ENCODE measurements at regions not wholly inside any gene's neighbourhood (a gene's known extent, or its start where the extent isn't known, plus 50 kb on each side); places are given as distances from the start of the nearest gene placed in this dataset.

DNA sequence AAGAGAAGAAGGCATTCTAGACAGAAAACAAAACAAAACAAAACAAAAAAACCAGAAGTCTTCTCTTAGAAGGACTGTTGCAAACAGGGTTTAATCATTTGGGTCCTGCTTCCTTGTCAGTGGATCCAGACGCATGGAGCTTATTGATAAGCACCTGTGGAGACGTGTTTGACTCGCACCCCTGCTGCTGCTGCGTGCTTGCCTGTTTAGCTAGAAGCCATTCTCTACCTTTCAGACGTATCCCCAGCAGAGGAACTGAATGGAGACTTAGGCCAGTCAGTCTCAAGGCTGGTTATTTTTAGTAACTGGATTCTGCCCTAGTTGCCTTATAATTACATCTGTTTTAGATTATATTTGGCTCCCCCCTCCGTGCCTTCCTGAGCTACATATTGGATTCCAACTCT, 186.1 kb upstream of the EEA1 start:
- Mint-ChIP-seq H3K27ac (peak overlapping the region; percentile 25; the same call in 1 of the 2 replicates), H3K27me3 (ENCODE audit: insufficient read depth) (no peaks in the 10 kb centered on the region), H3K36me3 (ENCODE audit: low read depth) (no peaks in the 10 kb centered on the region), H3K9me3 (no peaks in the 10 kb centered on the region), H3K4me1 (ENCODE audit: low read depth) (peaks cover 72% of the 10 kb centered on the region), H3K4me3 (no peak overlapping the region; the same call in 1 of the 2 replicates)
- TF ChIP-seq, protein P1, sequence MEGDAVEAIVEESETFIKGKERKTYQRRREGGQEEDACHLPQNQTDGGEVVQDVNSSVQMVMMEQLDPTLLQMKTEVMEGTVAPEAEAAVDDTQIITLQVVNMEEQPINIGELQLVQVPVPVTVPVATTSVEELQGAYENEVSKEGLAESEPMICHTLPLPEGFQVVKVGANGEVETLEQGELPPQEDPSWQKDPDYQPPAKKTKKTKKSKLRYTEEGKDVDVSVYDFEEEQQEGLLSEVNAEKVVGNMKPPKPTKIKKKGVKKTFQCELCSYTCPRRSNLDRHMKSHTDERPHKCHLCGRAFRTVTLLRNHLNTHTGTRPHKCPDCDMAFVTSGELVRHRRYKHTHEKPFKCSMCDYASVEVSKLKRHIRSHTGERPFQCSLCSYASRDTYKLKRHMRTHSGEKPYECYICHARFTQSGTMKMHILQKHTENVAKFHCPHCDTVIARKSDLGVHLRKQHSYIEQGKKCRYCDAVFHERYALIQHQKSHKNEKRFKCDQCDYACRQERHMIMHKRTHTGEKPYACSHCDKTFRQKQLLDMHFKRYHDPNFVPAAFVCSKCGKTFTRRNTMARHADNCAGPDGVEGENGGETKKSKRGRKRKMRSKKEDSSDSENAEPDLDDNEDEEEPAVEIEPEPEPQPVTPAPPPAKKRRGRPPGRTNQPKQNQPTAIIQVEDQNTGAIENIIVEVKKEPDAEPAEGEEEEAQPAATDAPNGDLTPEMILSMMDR (IDR thresholded peaks at IDR 0.05): no peak
- DNase-seq: peak; percentile 28

DNA sequence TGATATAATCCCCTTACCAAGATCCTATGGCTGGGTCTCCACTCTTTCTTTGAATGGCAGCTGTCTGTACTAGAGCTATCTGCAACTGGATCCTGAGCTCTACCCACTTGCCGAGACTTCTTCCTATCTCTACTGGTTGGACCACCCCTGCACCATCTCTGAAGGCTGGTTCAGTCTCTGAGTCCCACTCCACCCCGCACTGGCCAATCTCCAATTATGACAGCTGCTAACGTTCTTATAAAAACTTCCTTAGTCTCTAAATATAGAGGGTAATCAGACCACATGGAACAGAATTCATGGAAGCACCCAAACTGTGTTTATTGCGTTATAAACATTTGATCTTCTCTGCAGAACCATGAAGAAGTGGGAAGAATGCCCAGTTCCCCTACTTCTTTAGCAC, 186.6 kb upstream of the EEA1 start:
- Mint-ChIP-seq H3K27ac (peak overlapping the region; percentile 17; the same call in 1 of the 2 replicates), H3K4me1 (ENCODE audit: low read depth) (peaks cover 76% of the 10 kb centered on the region), H3K9me3 (no peaks in the 10 kb centered on the region), H3K4me3 (no peak overlapping the region; the same call in 1 of the 2 replicates), H3K27me3 (ENCODE audit: insufficient read depth) (no peaks in the 10 kb centered on the region), H3K36me3 (ENCODE audit: low read depth) (no peaks in the 10 kb centered on the region)
- DNase-seq: no peak
- TF ChIP-seq, protein P1 (IDR thresholded peaks at IDR 0.05): no peak

DNA sequence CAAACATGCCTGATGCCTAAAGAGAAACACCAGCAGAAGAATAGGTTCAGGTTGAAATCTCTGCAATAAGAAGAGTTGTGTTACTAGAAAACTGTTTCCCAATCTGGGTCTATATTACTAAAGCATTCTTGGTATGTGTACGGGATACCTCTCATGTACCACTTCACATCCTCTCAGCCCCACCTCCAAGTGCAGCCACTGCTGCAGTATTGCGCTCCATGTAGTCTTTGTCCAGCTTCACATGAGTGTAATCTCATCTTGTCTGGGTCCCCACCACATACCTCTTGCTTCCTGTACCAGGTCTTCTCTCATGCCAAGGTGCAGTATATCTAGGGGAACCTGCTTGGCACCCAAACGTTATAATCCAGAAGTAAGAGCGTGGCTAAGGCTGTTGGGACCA, 187.5 kb upstream of the EEA1 start:
- Mint-ChIP-seq H3K27ac (no peak overlapping the region), H3K27me3 (ENCODE audit: insufficient read depth) (no peaks in the 10 kb centered on the region), H3K9me3 (no peaks in the 10 kb centered on the region), H3K4me1 (ENCODE audit: low read depth) (peaks cover 78% of the 10 kb centered on the region), H3K36me3 (ENCODE audit: low read depth) (no peaks in the 10 kb centered on the region), H3K4me3 (no peak overlapping the region)
- DNase-seq: no peak
- TF ChIP-seq, protein P1 (IDR thresholded peaks at IDR 0.05): no peak

DNA sequence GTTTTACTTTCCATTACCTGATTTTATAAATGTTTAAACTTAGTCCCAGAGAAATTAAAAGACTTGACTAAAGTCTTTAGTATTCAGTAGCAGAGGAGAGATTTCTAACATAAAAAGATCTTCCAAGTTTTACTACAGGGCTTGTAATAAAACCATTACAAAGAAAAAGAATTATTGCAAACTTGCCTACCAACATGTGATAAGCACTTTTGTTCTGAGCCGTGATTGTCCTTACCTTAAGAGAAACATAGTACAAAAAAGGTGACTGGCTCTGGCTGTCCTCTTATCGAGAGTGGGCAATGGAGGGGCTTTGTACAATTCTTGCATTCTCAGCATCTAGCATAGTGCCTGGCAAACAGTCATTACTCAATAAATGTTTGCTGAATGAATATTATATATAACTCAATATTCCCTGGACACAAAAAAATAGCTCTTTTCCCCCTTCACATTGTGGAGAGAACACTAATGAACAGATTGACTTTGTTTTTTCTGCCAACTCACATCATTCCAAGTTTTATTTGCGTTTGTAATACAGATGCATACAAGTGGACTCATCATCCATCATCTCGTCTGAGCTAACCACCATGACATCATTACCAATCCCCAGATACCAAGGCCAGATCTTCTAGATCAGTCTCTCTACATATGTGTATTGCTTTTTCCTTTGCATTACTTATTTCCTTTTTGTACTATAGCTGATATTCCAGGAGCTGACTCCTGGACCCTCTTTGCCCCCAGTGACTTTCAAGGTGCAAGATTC, 192.8 kb upstream of the EEA1 start:
- H3K4me3 Mint-ChIP-seq: peak overlapping the region; percentile 0
- H3K27me3 Mint-ChIP-seq (ENCODE audit: insufficient read depth): no peaks in the 10 kb centered on the region
- TF ChIP-seq, protein P1 (IDR thresholded peaks at IDR 0.05): no peak
- peak; percentile 74 for DNase-seq
- peaks cover 55% of the 10 kb centered on the region for H3K4me1 Mint-ChIP-seq (ENCODE audit: low read depth)
- peak overlapping the region; percentile 57 for H3K27ac Mint-ChIP-seq
- no peaks in the 10 kb centered on the region for H3K36me3 Mint-ChIP-seq (ENCODE audit: low read depth)
- no peaks in the 10 kb centered on the region for H3K9me3 Mint-ChIP-seq

DNA sequence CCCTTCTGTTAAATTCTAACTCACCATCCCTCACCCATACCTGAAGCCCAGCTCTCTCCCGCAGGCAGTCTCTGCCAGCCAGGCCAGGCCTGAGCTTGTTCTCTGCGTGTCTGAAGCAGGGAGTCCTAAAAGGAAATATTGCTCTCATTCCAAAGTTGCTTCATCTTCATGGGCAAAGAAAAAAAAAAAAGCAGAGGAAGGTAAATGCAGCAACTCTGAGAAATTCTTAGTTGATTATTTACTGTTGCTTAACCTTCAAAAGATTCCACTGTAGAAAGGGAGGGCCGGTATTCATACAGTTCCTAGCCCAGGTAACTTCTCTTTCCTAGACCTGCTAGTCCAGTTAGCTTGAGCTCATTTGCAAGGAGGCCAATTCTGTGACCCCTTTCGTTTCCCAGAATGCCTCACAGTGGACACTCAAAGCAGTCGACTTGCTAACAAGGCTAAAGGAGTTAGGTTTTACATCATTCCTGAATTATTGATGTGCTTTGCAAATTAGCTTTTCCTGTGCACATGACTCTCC, 193.5 kb upstream of the EEA1 start:
- peak overlapping the region; percentile 57 for H3K27ac Mint-ChIP-seq
- TF ChIP-seq, protein P1 (IDR thresholded peaks at IDR 0.05): no peak
- DNase-seq: no peak
- H3K36me3 Mint-ChIP-seq (ENCODE audit: low read depth): no peaks in the 10 kb centered on the region
- no peaks in the 10 kb centered on the region for H3K27me3 Mint-ChIP-seq (ENCODE audit: insufficient read depth)
- peak overlapping the region; percentile 0; the same call in 1 of the 2 replicates for H3K4me3 Mint-ChIP-seq
- H3K4me1 Mint-ChIP-seq (ENCODE audit: low read depth): peaks cover 62% of the 10 kb centered on the region
- H3K9me3 Mint-ChIP-seq: no peaks in the 10 kb centered on the region
